Stomach (tissue), 4 donors: ENCODE measurements at regions not wholly inside any gene's neighbourhood (a gene's known extent, or its start where the extent isn't known, plus 50 kb on each side); places are given as distances from the start of the nearest gene placed in this dataset.

Experiments used
- POLR2A ChIP-seq, 4 donors: fragments of 450-650 bp; IDR thresholded peaks; one replicate each; pipeline ENCODE4 v1.6.1; 2016; ENCODE audit warnings: antibody characterized with exemption in 4 of 4, control low read depth in 2 of 4, mild to moderate bottlenecking in 1 of 4, moderate library complexity in 1 of 4
- TF ChIP-seq, protein P1 (sequence below), 7 experiments: fragments of 450-650 bp in 4 of 7; fragments of 200-600 bp in 3 of 7; sonication (generic) in 3 of 7; IDR thresholded peaks; one replicate each; pipeline ENCODE4 v1.5.1; 2016 to 2019; ENCODE audit warnings: antibody characterized with exemption in 7 of 7, control low read depth in 2 of 7, mild to moderate bottlenecking in 1 of 7

DNA sequence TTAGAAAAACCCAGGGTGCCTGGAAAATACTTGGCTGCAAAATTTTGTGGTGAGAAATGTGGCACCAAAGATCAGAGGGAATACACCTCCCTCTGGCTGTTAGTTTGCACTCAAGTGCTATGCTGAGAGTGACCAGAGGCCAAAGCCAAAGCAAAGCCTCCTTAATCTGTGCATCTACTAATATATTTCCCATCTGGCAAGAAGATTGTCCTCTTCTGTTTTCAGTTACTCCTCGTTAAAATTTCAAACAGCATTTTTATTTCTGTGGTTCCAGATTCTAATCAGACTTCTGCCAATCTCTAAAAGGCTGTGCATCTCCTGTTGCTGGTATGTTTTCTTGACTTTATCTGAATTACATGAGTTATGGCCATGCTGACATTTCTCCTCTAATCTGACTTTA is 327.4 kb downstream of the TBX15 start:
- TF ChIP-seq, protein P1, sequence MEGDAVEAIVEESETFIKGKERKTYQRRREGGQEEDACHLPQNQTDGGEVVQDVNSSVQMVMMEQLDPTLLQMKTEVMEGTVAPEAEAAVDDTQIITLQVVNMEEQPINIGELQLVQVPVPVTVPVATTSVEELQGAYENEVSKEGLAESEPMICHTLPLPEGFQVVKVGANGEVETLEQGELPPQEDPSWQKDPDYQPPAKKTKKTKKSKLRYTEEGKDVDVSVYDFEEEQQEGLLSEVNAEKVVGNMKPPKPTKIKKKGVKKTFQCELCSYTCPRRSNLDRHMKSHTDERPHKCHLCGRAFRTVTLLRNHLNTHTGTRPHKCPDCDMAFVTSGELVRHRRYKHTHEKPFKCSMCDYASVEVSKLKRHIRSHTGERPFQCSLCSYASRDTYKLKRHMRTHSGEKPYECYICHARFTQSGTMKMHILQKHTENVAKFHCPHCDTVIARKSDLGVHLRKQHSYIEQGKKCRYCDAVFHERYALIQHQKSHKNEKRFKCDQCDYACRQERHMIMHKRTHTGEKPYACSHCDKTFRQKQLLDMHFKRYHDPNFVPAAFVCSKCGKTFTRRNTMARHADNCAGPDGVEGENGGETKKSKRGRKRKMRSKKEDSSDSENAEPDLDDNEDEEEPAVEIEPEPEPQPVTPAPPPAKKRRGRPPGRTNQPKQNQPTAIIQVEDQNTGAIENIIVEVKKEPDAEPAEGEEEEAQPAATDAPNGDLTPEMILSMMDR (IDR thresholded peaks at IDR 0.05) = no peak
- TF ChIP-seq POLR2A (IDR thresholded peaks at IDR 0.05) = no peak
